Heart left ventricle (tissue), 13 donors: ENCODE measurements at regions not wholly inside any gene's neighbourhood (a gene's known extent, or its start where the extent isn't known, plus 50 kb on each side); places are given as distances from the start of the nearest gene placed in this dataset.

Experiments used
- CTCF ChIP-seq, 12 donors: fragments of 200-600 bp; sonication (generic) in 4 of 12; IDR thresholded peaks; one replicate each; pipeline versions ENCODE4 v1.5.0 to v1.8.0; 2018 to 2022; ENCODE audit warnings: antibody characterized with exemption in 12 of 12, mild to moderate bottlenecking in 5 of 12
- POLR2A ChIP-seq, 2 donors: fragments of 450-650 bp; IDR thresholded peaks; one replicate each; pipeline ENCODE4 v1.6.1; 2017; ENCODE audit warnings: antibody characterized with exemption in 2 of 2, mild to moderate bottlenecking in 2 of 2, moderate library complexity in 2 of 2
- donor health status: ischemic (EF 13 %, LVEDD 7.1; RV severe dilation, severe dysfunction).
- donor health status: DM: no; HTN: yes; CAD: no.
- donor health status: DM: no; HTN: no; CAD: no.
- donor health status: ischemic (EF 25% LVEDD 6.9; RV normal size, moderate dysfunction).
- donor health status: ischemic (EF 25% LVEDD 5.7; RV mildly dilated, moderate dysfunction).
- donor health status: ischemic (EF 35%, LVEDD 5.7; RV mildly dilated, moderate dysfunction).
- donor health status: nonischemic (EF 11% LVEDD 7.7; RV severe dilation, severe dysfunction).
- donor health status: DM: yes; HTN: yes; CAD: no.
- donor health status: PGD.
- donor health status: ischemic (EF 29% LVEDD 5.4; RV normal size, mild dysfunction).
- donor health status: nonischemic (EF 23%, LVEDD 6.1; RV moderate dilation, normal function).

GRCh38 chr10:33487014-33487776 is 152.7 kb upstream of the NRP1 start:
- TF ChIP-seq CTCF (IDR thresholded peaks at IDR 0.05) = no peak
- no peak for TF ChIP-seq POLR2A (IDR thresholded peaks at IDR 0.05)
